Stimulated activated CD8-positive, alpha-beta memory T cell treated with anti-CD3 and anti-CD28 coated beads, Interleukin-4, amount 100 ng/mL, for 1 hour (primary cell): ENCODE measurements at regions not wholly inside any gene's neighbourhood (a gene's known extent, or its start where the extent isn't known, plus 50 kb on each side); places are given as distances from the start of the nearest gene placed in this dataset.

Experiments
- DNase-seq, 2 donors: peaks; one replicate each; pipeline ENCODE4 v3.0.0-alpha.2; 2020; ENCODE audit warnings: low read depth in 2 of 2, low spot score in 1 of 2

DNA sequence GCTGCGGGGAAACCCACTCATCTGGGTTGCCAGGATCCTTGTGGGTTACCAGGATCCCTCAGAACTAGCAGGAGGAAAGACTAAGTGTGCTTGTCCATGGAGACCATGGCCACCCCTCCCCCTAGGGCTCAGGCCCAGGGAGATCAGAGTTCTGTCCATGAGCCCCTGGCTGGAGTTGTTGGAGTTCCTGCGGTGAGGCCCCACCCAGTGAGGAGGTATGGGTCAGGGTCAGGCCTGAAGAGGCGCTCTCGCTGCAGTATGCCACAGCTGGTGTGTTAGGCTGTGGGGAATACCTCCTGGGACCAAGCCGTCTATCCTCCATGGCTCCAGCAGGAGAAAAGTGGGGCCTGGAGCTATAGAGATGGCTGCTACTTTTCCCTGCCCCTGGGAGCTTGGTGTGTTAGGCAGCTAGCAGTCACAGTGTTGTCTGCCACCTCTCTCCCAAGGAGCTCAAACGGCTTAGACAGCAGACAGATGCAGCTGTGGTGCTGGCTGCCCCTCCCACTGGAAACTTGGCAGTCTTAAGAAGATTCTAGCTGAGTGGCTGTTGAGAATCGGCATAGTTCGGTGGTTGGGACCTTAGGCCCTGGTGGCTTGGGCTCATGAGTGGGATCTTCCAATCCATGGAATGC, 240.3 kb upstream of the CELF4 start:
- DNase-seq: no peak

DNA sequence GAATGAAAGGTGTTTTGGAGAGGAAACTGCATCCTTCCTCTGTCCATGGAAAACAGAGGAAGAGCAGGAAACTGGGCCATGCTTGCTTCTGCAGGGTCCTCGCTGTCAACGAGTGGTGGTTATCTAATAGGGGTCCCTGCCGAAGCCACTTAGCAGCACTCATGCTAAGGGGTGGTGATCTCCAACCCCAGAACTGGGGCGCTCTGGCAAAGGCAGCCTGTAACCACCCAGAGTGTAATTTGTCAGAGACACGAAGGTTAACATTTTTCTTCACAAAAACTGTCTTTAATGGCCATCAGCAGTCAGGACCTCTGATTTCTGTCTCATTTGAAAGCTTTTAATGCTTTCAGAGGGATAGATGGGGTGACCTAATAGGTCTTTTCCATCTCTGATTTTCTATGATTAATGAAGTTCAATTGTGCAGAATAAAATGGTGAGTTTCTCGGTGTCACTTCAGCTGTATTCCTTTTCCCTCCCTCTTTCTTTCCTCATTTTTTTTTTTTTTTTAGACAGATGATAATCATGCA, 231.3 kb upstream of the CELF4 start:
- DNase-seq: no peak

GRCh38 chr18:37787452-37787851, 221.9 kb upstream of the CELF4 start:
- no peak for DNase-seq

DNA sequence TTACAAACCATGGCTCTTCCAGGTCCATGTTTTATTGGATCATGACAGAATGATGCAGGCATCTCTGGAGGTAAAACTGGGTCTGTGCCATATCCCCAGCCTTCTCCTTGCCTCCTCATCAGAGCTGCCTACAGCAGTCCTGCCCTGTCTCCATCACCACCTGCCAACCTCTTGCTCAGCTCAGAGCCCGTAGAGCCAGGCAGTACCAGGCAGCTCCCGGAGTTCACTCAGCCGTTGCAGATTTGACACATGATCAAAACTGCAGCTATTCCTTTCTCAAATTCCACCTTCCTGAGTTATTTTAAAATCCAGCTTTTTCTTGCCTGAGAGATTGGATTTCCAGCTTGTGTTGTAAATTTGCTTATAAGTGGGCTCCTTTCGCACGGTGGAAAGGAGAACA, 218.2 kb upstream of the CELF4 start:
- DNase-seq: no peak

DNA sequence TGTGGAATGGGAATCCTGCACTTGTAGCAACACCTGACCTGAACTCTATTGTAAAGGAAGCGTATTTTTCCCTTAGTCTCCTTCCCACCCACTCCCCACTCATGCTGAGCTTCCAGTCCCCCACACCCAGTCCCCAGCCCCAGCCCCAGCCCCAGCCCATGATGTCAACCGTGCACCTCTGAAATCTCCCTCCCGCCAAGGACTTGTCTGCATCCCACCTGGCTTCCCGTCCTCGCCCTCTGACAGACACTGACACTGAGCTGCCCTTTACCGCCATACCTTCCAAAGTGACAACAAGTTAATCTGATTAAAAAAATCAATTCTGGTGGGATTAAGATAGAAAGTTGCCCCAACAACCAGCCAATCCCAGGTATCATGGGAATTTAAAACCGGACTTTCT, 213.6 kb upstream of the CELF4 start:
- DNase-seq: no peak

DNA sequence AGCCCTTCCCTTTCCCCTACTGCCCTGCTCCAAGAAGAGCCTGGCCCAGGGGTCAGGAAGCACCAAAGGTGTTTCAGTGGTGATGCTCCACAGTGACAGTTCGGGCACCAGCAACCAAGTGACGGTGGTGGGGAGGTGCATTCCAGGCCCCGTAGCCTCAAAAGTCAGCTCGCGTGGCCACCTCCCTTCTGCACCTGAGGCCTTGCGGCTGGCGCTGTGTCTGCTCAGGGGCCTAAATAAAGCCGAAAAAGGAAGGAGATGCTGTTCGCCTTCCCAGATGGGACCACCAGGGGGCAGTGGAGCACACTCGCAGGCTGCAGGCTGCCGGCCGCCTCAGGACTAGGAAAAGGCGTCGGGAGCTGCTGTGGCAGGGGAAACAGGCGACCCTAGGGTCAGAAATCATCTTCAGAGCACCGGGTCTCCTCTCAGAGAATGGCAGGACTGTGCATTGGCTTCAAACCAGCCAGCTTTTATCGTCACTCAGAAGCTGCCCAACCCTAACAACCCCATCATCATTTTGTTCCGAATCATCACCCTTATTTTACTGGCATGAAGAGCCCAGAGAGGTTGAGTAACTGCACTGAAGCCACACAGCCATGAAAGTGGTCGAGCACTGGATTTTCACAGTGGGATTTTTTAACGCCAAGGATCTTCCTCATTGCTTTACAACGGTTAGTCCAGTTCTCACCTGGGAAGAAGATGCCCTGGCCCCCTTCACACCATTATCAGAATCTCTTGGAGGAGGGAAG, 213.0 kb upstream of the CELF4 start:
- no peak for DNase-seq

- no peak for DNase-seq
Observed at GRCh38 chr18:37769826-37770225, 204.2 kb upstream of the CELF4 start.

GRCh38 chr18:37764541-37765288, 199.1 kb upstream of the CELF4 start:
- DNase-seq: no peak

GRCh38 chr18:37762076-37762621, 196.6 kb upstream of the CELF4 start:
- no peak for DNase-seq

DNA sequence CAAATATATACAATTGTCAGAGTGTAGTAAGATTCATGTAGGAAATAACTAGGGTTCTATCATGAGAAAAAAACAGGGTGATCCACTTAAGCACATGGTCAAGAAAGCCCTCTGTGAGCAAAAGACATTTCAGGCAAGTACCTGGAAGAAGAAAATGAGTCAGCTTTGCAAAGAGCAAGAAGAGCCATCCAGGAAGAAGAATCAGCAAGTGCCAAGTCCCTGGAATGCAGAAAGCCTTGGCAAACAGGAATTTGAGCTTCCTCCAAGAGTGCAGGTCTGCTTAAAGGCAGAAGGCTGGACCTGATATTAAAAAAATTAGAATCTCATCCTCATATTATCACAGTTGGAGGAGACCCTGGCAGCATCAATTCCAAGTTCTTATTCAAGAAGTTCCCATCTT, 188.5 kb upstream of the CELF4 start:
- DNase-seq: no peak

GRCh38 chr18:37742436-37742835, 176.8 kb upstream of the CELF4 start:
- no peak for DNase-seq

GRCh38 chr18:37741032-37741623, 175.5 kb upstream of the CELF4 start:
- DNase-seq: no peak

- DNase-seq: no peak
Observed at GRCh38 chr18:37734406-37734805, 168.8 kb upstream of the CELF4 start.

- no peak for DNase-seq
Observed at GRCh38 chr18:37729716-37730115, 164.1 kb upstream of the CELF4 start.

DNA sequence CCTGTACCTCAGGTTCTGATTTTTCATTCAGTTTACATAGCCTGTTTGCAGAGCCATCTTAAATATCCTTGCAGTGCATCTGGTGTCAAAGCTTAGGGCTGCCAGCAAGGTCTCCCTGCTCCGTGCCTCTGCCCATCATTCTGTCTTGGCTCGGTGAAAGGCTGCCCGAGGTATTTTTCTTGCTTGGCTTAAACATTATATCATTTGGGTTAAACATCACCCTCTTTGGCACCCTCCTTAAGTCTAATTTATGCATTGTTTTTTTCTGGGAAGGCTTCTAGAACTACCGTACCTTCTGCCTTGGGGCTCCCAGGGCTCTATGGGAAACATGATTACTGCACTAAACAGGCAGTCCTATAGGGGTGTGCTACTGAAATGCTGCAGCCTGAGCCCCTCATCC, 158.6 kb upstream of the CELF4 start:
- DNase-seq: no peak

- DNase-seq: no peak
Observed at GRCh38 chr18:37721544-37722522, 156.2 kb upstream of the CELF4 start.

DNA sequence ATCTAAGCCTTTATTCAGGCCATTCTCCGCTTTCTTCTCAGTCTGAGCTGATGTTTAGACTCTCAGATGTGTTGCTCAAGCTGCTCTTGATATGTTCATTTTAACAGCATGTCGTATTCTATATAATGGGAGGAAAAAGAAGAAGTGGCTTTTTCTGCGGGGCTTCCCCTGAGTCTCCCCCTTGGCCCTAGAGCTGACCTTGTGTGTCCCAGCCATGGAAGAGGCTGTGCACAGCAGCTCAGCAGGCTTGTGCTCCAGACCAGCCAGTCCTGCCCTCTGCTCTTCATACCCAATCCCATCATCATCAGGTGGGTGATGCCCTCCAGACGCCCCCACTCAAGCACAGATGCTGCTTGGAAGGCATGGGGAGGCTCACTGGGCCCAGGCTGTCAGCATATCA, 155.1 kb upstream of the CELF4 start:
- no peak for DNase-seq

DNA sequence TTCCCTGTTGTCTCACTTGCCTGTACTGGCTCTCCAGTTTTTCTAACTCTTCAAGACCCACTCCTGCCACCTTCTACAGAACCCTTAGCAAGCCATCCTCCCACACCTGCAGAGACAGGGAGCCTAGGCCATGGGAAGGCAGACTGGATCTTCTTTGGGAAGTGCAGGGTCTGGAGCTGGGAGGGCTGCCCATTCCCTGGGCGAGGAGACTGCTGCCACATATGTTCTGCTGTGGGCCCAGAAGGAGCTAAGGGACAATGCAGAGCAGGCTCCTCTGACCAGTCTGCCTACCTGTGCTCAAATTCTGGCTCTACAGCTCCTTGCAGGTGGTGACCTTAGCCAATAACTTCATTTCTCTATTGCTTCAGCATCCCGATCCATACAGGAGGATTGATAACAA, 152.1 kb upstream of the CELF4 start:
- DNase-seq: no peak

- DNase-seq: no peak
Observed at GRCh38 chr18:37717098-37717497, 151.5 kb upstream of the CELF4 start.

- DNase-seq: no peak
Observed at GRCh38 chr18:37716106-37716735, 150.6 kb upstream of the CELF4 start.
